NB4 (cell line): ENCODE measurements at regions not wholly inside any gene's neighbourhood (a gene's known extent, or its start where the extent isn't known, plus 50 kb on each side); places are given as distances from the start of the nearest gene placed in this dataset.

ENCODE experiments used
- CTCF ChIP-seq: IDR thresholded peaks from one replicate; pipeline ENCODE4 v1.5.1; 2012; ENCODE audit warnings: low read depth, low read length
- MAX ChIP-seq: IDR thresholded peaks from 2 replicates; pipeline ENCODE4 v1.6.1; 2011; ENCODE audit warnings: low read depth, low read length
- POLR2A ChIP-seq: IDR thresholded peaks from 2 replicates; pipeline ENCODE4 v1.6.1; 2011; ENCODE audit warnings: mild to moderate bottlenecking; ENCODE audit not compliant: insufficient read length; ENCODE audit errors: extremely low read depth

- no peak for TF ChIP-seq CTCF
- no peak for TF ChIP-seq MAX
- no peak for TF ChIP-seq POLR2A
Measured at GRCh38 chr3:161644891-161645635, 148.5 kb downstream of the OTOL1 start.
